H1 (cell line): ENCODE measurements at regions not wholly inside any gene's neighbourhood (a gene's known extent, or its start where the extent isn't known, plus 50 kb on each side); places are given as distances from the start of the nearest gene placed in this dataset.

ENCODE experiments used
- E2F6 ChIP-seq: IDR thresholded peaks from 2 replicates; pipeline ENCODE4 v1.6.1; 2012; ENCODE audit warnings: inconsistent platforms
- POLR2A ChIP-seq, 2 experiments: IDR thresholded peaks; 1 replicate in 1 of 2; 2 replicates in 1 of 2; pipeline ENCODE4 v1.6.1; 2011; ENCODE audit warnings: low read depth in 2 of 2, low read length in 2 of 2, mild to moderate bottlenecking in 2 of 2; ENCODE audit errors: control extremely low read depth in 1 of 2
- RAD21 ChIP-seq, 2 experiments: IDR thresholded peaks in 1 of 2; conservative IDR thresholded peaks in 1 of 2; 2 replicates each; pipeline ENCODE4 v1.6.1; 2011; ENCODE audit warnings: low read depth in 2 of 2, low read length in 2 of 2, improper control_type of control experiment in 1 of 2, inconsistent platforms in 1 of 2, mild to moderate bottlenecking in 1 of 2, moderate library complexity in 1 of 2
- TF ChIP-seq, protein P1 (sequence below), 3 experiments: IDR thresholded peaks; 1 replicate in 2 of 3; 2 replicates in 1 of 3; pipeline versions ENCODE4 v1.5.1 to v1.6.1; 2011; ENCODE audit warnings: low read length in 3 of 3, mild to moderate bottlenecking in 3 of 3, inconsistent platforms in 2 of 3, low read depth in 1 of 3, moderate library complexity in 1 of 3; ENCODE audit not compliant: insufficient read depth in 1 of 3; ENCODE audit errors: control extremely low read depth in 1 of 3

DNA sequence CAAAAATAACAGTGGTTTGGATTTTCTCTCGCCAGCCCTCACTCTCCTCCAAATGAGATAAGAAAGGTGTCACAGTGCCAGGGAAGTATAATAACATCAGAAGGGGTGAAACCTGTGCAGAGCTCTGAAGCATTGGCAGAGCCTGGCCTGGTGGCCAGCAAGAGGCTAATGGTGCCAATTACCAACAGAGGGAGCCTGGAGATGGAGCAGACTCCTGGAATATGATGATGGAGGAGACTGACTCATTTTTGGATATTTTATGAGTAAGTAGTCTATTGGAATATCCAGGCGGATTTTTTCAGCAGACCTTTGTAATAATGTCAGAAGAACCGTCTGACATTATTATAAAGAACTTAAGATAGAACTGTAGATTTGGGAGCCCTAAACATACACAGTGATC, 442.6 kb upstream of the MARCKS start:
- peak; percentile 22; a peak in 2 of 4 replicates for TF ChIP-seq RAD21 (IDR thresholded peaks at IDR 0.05 in 1 of 2, conservative IDR thresholded peaks at IDR 0.05 in 1 of 2; ENCODE audit: low read depth in 2 of 2, low read length in 2 of 2)
- TF ChIP-seq, protein P1, sequence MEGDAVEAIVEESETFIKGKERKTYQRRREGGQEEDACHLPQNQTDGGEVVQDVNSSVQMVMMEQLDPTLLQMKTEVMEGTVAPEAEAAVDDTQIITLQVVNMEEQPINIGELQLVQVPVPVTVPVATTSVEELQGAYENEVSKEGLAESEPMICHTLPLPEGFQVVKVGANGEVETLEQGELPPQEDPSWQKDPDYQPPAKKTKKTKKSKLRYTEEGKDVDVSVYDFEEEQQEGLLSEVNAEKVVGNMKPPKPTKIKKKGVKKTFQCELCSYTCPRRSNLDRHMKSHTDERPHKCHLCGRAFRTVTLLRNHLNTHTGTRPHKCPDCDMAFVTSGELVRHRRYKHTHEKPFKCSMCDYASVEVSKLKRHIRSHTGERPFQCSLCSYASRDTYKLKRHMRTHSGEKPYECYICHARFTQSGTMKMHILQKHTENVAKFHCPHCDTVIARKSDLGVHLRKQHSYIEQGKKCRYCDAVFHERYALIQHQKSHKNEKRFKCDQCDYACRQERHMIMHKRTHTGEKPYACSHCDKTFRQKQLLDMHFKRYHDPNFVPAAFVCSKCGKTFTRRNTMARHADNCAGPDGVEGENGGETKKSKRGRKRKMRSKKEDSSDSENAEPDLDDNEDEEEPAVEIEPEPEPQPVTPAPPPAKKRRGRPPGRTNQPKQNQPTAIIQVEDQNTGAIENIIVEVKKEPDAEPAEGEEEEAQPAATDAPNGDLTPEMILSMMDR (IDR thresholded peaks at IDR 0.05; ENCODE audit: control extremely low read depth in 1 of 3, insufficient read depth in 1 of 3, low read depth in 1 of 3, low read length in 3 of 3): peak; percentile 1 to 18 (median 17); a peak in 2 of 4 replicates
- TF ChIP-seq E2F6: no peak
- TF ChIP-seq POLR2A (IDR thresholded peaks at IDR 0.05; ENCODE audit: control extremely low read depth in 1 of 2, low read depth in 2 of 2, low read length in 2 of 2): no peak
